SU-DHL-6 (cell line): ENCODE measurements at regions not wholly inside any gene's neighbourhood (a gene's known extent, or its start where the extent isn't known, plus 50 kb on each side); places are given as distances from the start of the nearest gene placed in this dataset.

ENCODE experiments used
- EZH2phosphoT487 ChIP-seq: fragments of 200-600 bp; sonication (generic), shearing (Covaris generic); conservative IDR thresholded peaks from 2 replicates; pipeline ENCODE4 v1.6.1; 2018; ENCODE audit warnings: mild to moderate bottlenecking, antibody characterized with exemption, low read length, moderate library complexity, mixed read lengths
- TF ChIP-seq, protein P1 (sequence below): fragments of 200-600 bp; sonication (generic); IDR thresholded peaks from one replicate; pipeline ENCODE4 v1.5.1; 2017; ENCODE audit warnings: antibody characterized with exemption, mild to moderate bottlenecking, low read length, moderate library complexity; ENCODE audit not compliant: insufficient read depth, poor library complexity, severe bottlenecking

DNA sequence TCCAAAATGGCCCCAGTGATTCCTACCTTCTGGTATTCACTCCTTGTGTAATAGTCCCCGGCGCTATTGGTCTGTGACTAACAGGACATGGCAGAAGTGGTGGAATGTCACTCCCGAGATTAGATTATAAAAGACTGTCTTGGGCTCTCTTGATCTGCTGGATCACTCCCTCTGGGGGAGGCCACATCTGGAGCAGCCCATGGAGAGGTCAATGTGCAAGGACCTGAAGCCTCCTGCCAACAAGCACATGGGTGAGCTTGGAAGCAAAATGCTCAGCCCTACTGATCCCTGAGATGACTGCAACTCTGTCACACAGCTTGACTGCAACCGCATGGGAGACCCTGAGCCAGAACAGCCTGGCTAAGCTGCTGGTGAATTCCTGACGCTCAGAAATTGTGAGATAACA, 94.3 kb upstream of the GLI2 start:
- TF ChIP-seq, protein P1, sequence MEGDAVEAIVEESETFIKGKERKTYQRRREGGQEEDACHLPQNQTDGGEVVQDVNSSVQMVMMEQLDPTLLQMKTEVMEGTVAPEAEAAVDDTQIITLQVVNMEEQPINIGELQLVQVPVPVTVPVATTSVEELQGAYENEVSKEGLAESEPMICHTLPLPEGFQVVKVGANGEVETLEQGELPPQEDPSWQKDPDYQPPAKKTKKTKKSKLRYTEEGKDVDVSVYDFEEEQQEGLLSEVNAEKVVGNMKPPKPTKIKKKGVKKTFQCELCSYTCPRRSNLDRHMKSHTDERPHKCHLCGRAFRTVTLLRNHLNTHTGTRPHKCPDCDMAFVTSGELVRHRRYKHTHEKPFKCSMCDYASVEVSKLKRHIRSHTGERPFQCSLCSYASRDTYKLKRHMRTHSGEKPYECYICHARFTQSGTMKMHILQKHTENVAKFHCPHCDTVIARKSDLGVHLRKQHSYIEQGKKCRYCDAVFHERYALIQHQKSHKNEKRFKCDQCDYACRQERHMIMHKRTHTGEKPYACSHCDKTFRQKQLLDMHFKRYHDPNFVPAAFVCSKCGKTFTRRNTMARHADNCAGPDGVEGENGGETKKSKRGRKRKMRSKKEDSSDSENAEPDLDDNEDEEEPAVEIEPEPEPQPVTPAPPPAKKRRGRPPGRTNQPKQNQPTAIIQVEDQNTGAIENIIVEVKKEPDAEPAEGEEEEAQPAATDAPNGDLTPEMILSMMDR: no peak
- TF ChIP-seq EZH2phosphoT487: no peak
